ENCODE measurements at regions not wholly inside any gene's neighbourhood (a gene's known extent, or its start where the extent isn't known, plus 50 kb on each side); places are given as distances from the start of the nearest gene placed in this dataset.

GRCh38 chr7:98740643-98741042 is 123.6 kb downstream of the NPTX2 start:
- no peak overlapping the region for H2BK5ac ChIP-seq (ENCODE audit: insufficient read length, low read length)
- no peaks in the 10 kb centered on the region for H3K9me3 Mint-ChIP-seq

More at GRCh38 chr7:98740643-98741042, 123.6 kb downstream of the NPTX2 start:
- DNase-seq = no peak
- Mint-ChIP-seq H3K36me3 (ENCODE audit: insufficient read depth in 1 of 3, low read depth in 3 of 3) (no peaks in the 10 kb centered on the region), H3K4me3 (no peak overlapping the region), H3K4me1 (peaks cover 2 to 6% of the 10 kb centered on the region in 2 experiments; a peak in 3 of 4 replicates), H3K27me3 (ENCODE audit: low read depth) (no peaks in the 10 kb centered on the region; the same call in 1 of the 2 replicates), H3K27ac (no peak overlapping the region)
- Histone ChIP-seq H2AK5ac (ENCODE audit: insufficient read length, low read length) (no peak overlapping the region), H3K23ac (ENCODE audit: insufficient read length, low read depth, low read length) (no peak overlapping the region), H3K4ac (ENCODE audit: low read depth, low read length) (no peak overlapping the region), H3K23me2 (ENCODE audit: insufficient read length, low read depth, low read length, poor library complexity, severe bottlenecking) (no peaks in the 10 kb centered on the region), H3K9me3 (ENCODE audit: control insufficient read depth, low read depth, low read length) (no peaks in the 10 kb centered on the region), H2BK12ac (ENCODE audit: insufficient read length, low read depth, low read length) (no peak overlapping the region), H3K4me1 (ENCODE audit: insufficient read depth, low read length) (no peaks in the 10 kb centered on the region), H2BK120ac (ENCODE audit: low read depth, low read length, poor library complexity, severe bottlenecking) (no peak overlapping the region), H3K79me2 (ENCODE audit: insufficient read depth, low read length) (no peaks in the 10 kb centered on the region), H3K9ac (ENCODE audit: extremely low read depth, insufficient read length, low read length) (no peak overlapping the region), H3K27ac (ENCODE audit: insufficient read length, low read depth, low read length) (no peak overlapping the region), H3K27me3 (ENCODE audit: insufficient read depth, low read length) (no peaks in the 10 kb centered on the region), H4K91ac (ENCODE audit: insufficient read length, low read depth, low read length) (no peak overlapping the region), H3K18ac (ENCODE audit: insufficient read length, low read depth, low read length) (no peak overlapping the region), H4K8ac (replicated peaks; ENCODE audit: insufficient read length, low read depth, low read length) (no peak overlapping the region), H4K20me1 (ENCODE audit: control insufficient read depth, insufficient read depth, insufficient read length) (no peaks in the 10 kb centered on the region), H4K5ac (ENCODE audit: insufficient read length, low read depth, low read length) (no peak overlapping the region), H3K79me1 (ENCODE audit: insufficient read depth, low read depth, low read length, poor library complexity, severe bottlenecking) (no peaks in the 10 kb centered on the region), H3K4me2 (ENCODE audit: insufficient read depth, insufficient read length, low read length) (no peak overlapping the region), H3K14ac (ENCODE audit: insufficient read depth, low read length) (no peak overlapping the region), H3T11ph (ENCODE audit: low read length) (no peak overlapping the region), H2BK20ac (ENCODE audit: low read depth, low read length, poor library complexity, severe bottlenecking) (no peak overlapping the region), H2AFZ (ENCODE audit: low read length) (no peak overlapping the region), H3K56ac (ENCODE audit: insufficient read length, low read depth, low read length) (no peak overlapping the region), H2BK15ac (ENCODE audit: low read depth, low read length) (no peak overlapping the region)
- no CpG with 5 or more reads among the region's 3 CpGs for WGBS (ENCODE audit: extremely low coverage, insufficient read length, low lambda C conversion rate)
- TF ChIP-seq CTCF (conservative IDR thresholded peaks at IDR 0.05) = no peak

All from H9 (cell line).